Tibial nerve (tissue), 4 donors: ENCODE measurements at regions not wholly inside any gene's neighbourhood (a gene's known extent, or its start where the extent isn't known, plus 50 kb on each side); places are given as distances from the start of the nearest gene placed in this dataset.

ENCODE experiments used
- DNase-seq, 2 donors: peaks; one replicate each; pipeline ENCODE4 v3.0.0-alpha.2; 2019; ENCODE audit warnings: low spot score in 2 of 2
- H3K27ac ChIP-seq, 4 donors: fragments of 200-600 bp; sonication (generic) in 3 of 4; one replicate each; pipeline ENCODE4 v1.5.1; 2017 to 2019; ENCODE audit warnings: mild to moderate bottlenecking in 1 of 4
- H3K27me3 ChIP-seq, 2 donors: fragments of 200-600 bp; sonication (generic) in 1 of 2; one replicate each; pipeline versions ENCODE4 v1.5.1 to v1.6.0; 2017 to 2019
- H3K36me3 ChIP-seq, 3 donors: fragments of 200-600 bp; sonication (generic); one replicate each; pipeline ENCODE4 v1.5.1; 2018 to 2019
- H3K4me1 ChIP-seq, 4 donors: fragments of 200-600 bp; sonication (generic) in 3 of 4; one replicate each; pipeline ENCODE4 v1.5.1; 2017 to 2019
- H3K4me3 ChIP-seq, 4 donors: fragments of 200-600 bp; sonication (generic) in 3 of 4; one replicate each; pipeline ENCODE4 v1.5.1; 2017 to 2019; ENCODE audit warnings: mild to moderate bottlenecking in 1 of 4, moderate library complexity in 1 of 4
- H3K9me3 ChIP-seq, 4 donors: fragments of 200-600 bp; sonication (generic) in 3 of 4; one replicate each; pipeline ENCODE4 v1.5.1; 2017 to 2019
- CTCF ChIP-seq, 5 experiments: fragments of 200-600 bp in 3 of 5; fragments of 450-650 bp in 2 of 5; sonication (generic) in 3 of 5; IDR thresholded peaks; one replicate each; pipeline ENCODE4 v1.5.1; 2016 to 2019; ENCODE audit warnings: antibody characterized with exemption in 5 of 5, mild to moderate bottlenecking in 3 of 5, moderate library complexity in 2 of 5
- EP300 ChIP-seq, 2 donors: sonication (generic); formaldehyde crosslinking; IDR thresholded peaks; one replicate each; pipeline ENCODE4 v1.6.1; 2017; ENCODE audit warnings: antibody characterized with exemption in 2 of 2, mild to moderate bottlenecking in 1 of 2
- POLR2A ChIP-seq, 2 donors: fragments of 450-650 bp; IDR thresholded peaks; one replicate each; pipeline ENCODE4 v1.6.1; 2017; ENCODE audit warnings: antibody characterized with exemption in 2 of 2, mild to moderate bottlenecking in 2 of 2, moderate library complexity in 2 of 2
- WGBS, 2 donors: methylation state at CpG; one replicate each; pipeline ENCODE4 v1.1.5; 2018; 5-methylcytosine and 5-hydroxymethylcytosine counted together

GRCh38 chr16:64740261-64740660 is 381.6 kb downstream of the CDH11 start:
- DNase-seq = no peak
- H3K27me3 ChIP-seq = no peaks in the 10 kb centered on the region
- TF ChIP-seq CTCF (IDR thresholded peaks at IDR 0.05) (no peak), EP300 (IDR thresholded peaks at IDR 0.05) (no peak), POLR2A (IDR thresholded peaks at IDR 0.05) (no peak)
- no peak overlapping the region for H3K27ac ChIP-seq
- peaks cover 0 to 9% (median 0%) of the 10 kb centered on the region in 4 donors for H3K9me3 ChIP-seq
- 70 to 86% methylated on average over 2 of the region's 2 CpGs for WGBS, 2 donors
- no peaks in the 10 kb centered on the region for H3K36me3 ChIP-seq
- peaks cover 0 to 7% (median 0%) of the 10 kb centered on the region in 4 donors for H3K4me1 ChIP-seq
- H3K4me3 ChIP-seq = no peak overlapping the region

GRCh38 chr16:64738321-64738960 is 383.4 kb downstream of the CDH11 start:
- Histone ChIP-seq H3K4me1 (no peaks in the 10 kb centered on the region), H3K4me3 (no peak overlapping the region), H3K27ac (no peak overlapping the region), H3K36me3 (no peaks in the 10 kb centered on the region), H3K27me3 (no peaks in the 10 kb centered on the region), H3K9me3 (peaks cover 0 to 9% (median 0%) of the 10 kb centered on the region in 4 donors)
- 60 to 61% methylated on average over 1 of the region's 1 CpG for WGBS, 2 donors
- DNase-seq = no peak
- TF ChIP-seq CTCF (IDR thresholded peaks at IDR 0.05) (no peak), POLR2A (IDR thresholded peaks at IDR 0.05) (no peak), EP300 (IDR thresholded peaks at IDR 0.05) (no peak)

- Histone ChIP-seq H3K9me3 (peaks cover 0 to 9% (median 0%) of the 10 kb centered on the region in 4 donors), H3K4me3 (no peak overlapping the region), H3K36me3 (no peaks in the 10 kb centered on the region), H3K4me1 (no peaks in the 10 kb centered on the region), H3K27me3 (no peaks in the 10 kb centered on the region), H3K27ac (no peak overlapping the region)
- WGBS, 2 donors = 67 to 85% methylated on average over 2 of the region's 2 CpGs
- TF ChIP-seq EP300 (IDR thresholded peaks at IDR 0.05) (no peak), CTCF (IDR thresholded peaks at IDR 0.05) (no peak), POLR2A (IDR thresholded peaks at IDR 0.05) (no peak)
- DNase-seq = peak in 1 of 2 donors; percentile 6
Observed at GRCh38 chr16:64736857-64737256, 385.0 kb downstream of the CDH11 start.

GRCh38 chr16:64731891-64732290 is 390.0 kb downstream of the CDH11 start:
- no peak overlapping the region for H3K4me3 ChIP-seq
- TF ChIP-seq POLR2A (IDR thresholded peaks at IDR 0.05) (no peak), CTCF (IDR thresholded peaks at IDR 0.05) (no peak), EP300 (IDR thresholded peaks at IDR 0.05) (no peak)
- DNase-seq = no peak
- H3K27ac ChIP-seq = no peak overlapping the region
- H3K36me3 ChIP-seq = no peaks in the 10 kb centered on the region
- WGBS, 2 donors = 100% methylated on average over 1 of the region's 1 CpG
- no peaks in the 10 kb centered on the region for H3K4me1 ChIP-seq
- no peaks in the 10 kb centered on the region for H3K27me3 ChIP-seq
- no peaks in the 10 kb centered on the region for H3K9me3 ChIP-seq

GRCh38 chr16:64730261-64730660 is 391.6 kb downstream of the CDH11 start:
- Histone ChIP-seq H3K9me3 (no peaks in the 10 kb centered on the region), H3K4me1 (no peaks in the 10 kb centered on the region), H3K36me3 (no peaks in the 10 kb centered on the region), H3K27me3 (no peaks in the 10 kb centered on the region), H3K27ac (no peak overlapping the region), H3K4me3 (no peak overlapping the region)
- WGBS, 2 donors = 79 to 85% methylated on average over 2 of the region's 2 CpGs
- DNase-seq = no peak
- TF ChIP-seq EP300 (IDR thresholded peaks at IDR 0.05) (no peak), POLR2A (IDR thresholded peaks at IDR 0.05) (no peak), CTCF (IDR thresholded peaks at IDR 0.05) (no peak)
